ENCODE measurements at regions not wholly inside any gene's neighbourhood (a gene's known extent, or its start where the extent isn't known, plus 50 kb on each side); places are given as distances from the start of the nearest gene placed in this dataset.

DNA sequence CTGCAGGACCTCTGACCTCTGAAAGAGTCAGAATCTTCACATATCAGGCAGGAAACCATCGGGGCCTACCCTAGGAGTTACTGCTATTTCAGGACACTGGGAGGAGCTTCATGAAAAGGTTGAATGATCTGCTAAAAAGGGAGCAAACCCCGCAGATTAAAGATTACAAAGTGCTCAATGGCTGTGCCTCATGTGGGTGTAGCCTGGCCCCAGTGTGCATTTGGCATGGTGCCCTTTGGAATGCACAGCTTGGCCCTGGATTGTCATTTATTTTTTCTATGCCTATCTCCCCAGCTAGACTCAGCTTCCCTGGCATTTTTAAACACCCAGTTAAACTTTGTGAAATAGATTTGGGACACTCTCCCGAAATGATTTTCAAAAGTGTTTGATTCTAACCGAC is 368.5 kb upstream of the SPTLC3 start:
- Mint-ChIP-seq H3K36me3 (ENCODE audit: low read depth) (no peaks in the 10 kb centered on the region), H3K4me1 (peaks cover 5% of the 10 kb centered on the region), H3K27ac (no peak overlapping the region), H3K9me3 (no peaks in the 10 kb centered on the region), H3K4me3 (no peak overlapping the region), H3K27me3 (ENCODE audit: low read depth) (no peaks in the 10 kb centered on the region)
- TF ChIP-seq, protein P1, sequence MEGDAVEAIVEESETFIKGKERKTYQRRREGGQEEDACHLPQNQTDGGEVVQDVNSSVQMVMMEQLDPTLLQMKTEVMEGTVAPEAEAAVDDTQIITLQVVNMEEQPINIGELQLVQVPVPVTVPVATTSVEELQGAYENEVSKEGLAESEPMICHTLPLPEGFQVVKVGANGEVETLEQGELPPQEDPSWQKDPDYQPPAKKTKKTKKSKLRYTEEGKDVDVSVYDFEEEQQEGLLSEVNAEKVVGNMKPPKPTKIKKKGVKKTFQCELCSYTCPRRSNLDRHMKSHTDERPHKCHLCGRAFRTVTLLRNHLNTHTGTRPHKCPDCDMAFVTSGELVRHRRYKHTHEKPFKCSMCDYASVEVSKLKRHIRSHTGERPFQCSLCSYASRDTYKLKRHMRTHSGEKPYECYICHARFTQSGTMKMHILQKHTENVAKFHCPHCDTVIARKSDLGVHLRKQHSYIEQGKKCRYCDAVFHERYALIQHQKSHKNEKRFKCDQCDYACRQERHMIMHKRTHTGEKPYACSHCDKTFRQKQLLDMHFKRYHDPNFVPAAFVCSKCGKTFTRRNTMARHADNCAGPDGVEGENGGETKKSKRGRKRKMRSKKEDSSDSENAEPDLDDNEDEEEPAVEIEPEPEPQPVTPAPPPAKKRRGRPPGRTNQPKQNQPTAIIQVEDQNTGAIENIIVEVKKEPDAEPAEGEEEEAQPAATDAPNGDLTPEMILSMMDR (IDR thresholded peaks at IDR 0.05; ENCODE audit: unreplicated experiment in 3 of 3) = no peak

DNA sequence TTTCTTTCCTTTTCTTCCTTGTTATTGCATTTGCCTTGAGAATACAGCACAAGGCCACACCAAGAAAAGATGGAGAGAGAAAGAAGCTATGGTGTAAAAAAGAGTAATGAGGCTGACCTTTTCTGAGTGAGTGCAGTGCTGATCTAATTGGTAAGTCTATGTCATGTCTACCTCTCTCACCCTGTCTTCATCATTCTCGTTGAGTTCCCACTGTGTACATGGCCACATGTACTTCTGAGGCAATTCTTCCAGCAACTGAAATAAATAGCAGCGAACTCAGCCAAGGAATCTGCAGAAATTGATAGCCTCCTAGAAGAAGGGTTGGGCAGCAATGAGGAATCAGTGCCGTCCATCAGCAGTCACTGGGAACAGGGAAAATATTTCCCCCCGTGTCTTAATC is 367.2 kb upstream of the SPTLC3 start:
- no peak overlapping the region for H3K27ac Mint-ChIP-seq
- no peaks in the 10 kb centered on the region for H3K27me3 Mint-ChIP-seq (ENCODE audit: low read depth)
- peaks cover 5% of the 10 kb centered on the region for H3K4me1 Mint-ChIP-seq
- TF ChIP-seq, protein P1 (IDR thresholded peaks at IDR 0.05; ENCODE audit: unreplicated experiment in 3 of 3) = no peak
- no peak overlapping the region for H3K4me3 Mint-ChIP-seq
- H3K36me3 Mint-ChIP-seq (ENCODE audit: low read depth) = no peaks in the 10 kb centered on the region
- no peaks in the 10 kb centered on the region for H3K9me3 Mint-ChIP-seq

DNA sequence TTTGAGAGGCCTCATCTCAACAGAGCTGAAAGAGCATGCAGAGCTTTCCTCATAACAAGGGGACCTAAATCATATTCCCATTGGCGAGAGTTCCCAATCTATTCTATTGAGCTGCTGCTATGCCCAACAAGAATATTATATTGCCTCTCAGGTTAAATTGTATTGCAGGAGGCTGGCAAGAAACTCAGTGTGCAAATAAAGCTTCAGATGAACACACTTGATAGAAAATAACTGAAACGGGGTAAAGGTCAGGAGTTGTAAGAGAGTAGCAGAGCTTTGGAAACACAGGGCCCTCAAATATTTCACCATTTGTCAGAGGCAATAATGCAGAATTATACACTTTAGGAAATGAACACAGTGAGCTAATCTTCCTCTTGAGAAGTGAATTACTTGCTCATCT is 364.3 kb upstream of the SPTLC3 start:
- H3K4me1 Mint-ChIP-seq = peaks cover 5% of the 10 kb centered on the region
- no peaks in the 10 kb centered on the region for H3K9me3 Mint-ChIP-seq
- no peaks in the 10 kb centered on the region for H3K27me3 Mint-ChIP-seq (ENCODE audit: low read depth)
- H3K27ac Mint-ChIP-seq = peak overlapping the region in 1 of 3 experiments; percentile 36
- no peaks in the 10 kb centered on the region for H3K36me3 Mint-ChIP-seq (ENCODE audit: low read depth)
- TF ChIP-seq, protein P1 (IDR thresholded peaks at IDR 0.05; ENCODE audit: unreplicated experiment in 3 of 3) = no peak
- no peak overlapping the region for H3K4me3 Mint-ChIP-seq

- Mint-ChIP-seq H3K9me3 (no peaks in the 10 kb centered on the region), H3K36me3 (ENCODE audit: low read depth) (no peaks in the 10 kb centered on the region), H3K4me1 (peaks cover 4% of the 10 kb centered on the region), H3K27ac (no peak overlapping the region), H3K27me3 (ENCODE audit: low read depth) (no peaks in the 10 kb centered on the region), H3K4me3 (no peak overlapping the region)
- TF ChIP-seq, protein P1 (IDR thresholded peaks at IDR 0.05; ENCODE audit: unreplicated experiment in 3 of 3) = no peak
Measured at GRCh38 chr20:12649234-12649633, 359.5 kb upstream of the SPTLC3 start.

DNA sequence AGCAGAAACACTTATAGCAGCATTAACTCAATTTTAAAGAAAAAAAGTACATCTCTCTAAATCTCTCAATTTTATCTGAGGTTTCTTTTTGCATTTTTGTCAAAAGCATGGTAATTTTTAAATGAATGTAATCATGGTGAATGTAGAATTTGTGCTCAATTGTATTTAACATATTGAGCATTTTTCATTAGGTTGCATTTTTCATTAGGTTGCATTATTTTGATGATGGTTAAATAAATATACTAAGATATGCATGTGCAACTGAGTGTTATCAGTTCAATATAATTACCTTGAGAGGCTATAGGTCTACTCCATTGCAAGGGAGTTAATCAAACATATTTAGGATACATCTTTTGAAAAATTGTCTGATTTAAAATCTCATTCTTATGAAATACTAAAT is 355.1 kb upstream of the SPTLC3 start:
- no peak overlapping the region for H3K27ac Mint-ChIP-seq
- H3K4me1 Mint-ChIP-seq = no peaks in the 10 kb centered on the region
- H3K9me3 Mint-ChIP-seq = no peaks in the 10 kb centered on the region
- no peak overlapping the region for H3K4me3 Mint-ChIP-seq
- H3K36me3 Mint-ChIP-seq (ENCODE audit: low read depth) = no peaks in the 10 kb centered on the region
- TF ChIP-seq, protein P1 (IDR thresholded peaks at IDR 0.05; ENCODE audit: unreplicated experiment in 3 of 3) = no peak
- no peaks in the 10 kb centered on the region for H3K27me3 Mint-ChIP-seq (ENCODE audit: low read depth)

DNA sequence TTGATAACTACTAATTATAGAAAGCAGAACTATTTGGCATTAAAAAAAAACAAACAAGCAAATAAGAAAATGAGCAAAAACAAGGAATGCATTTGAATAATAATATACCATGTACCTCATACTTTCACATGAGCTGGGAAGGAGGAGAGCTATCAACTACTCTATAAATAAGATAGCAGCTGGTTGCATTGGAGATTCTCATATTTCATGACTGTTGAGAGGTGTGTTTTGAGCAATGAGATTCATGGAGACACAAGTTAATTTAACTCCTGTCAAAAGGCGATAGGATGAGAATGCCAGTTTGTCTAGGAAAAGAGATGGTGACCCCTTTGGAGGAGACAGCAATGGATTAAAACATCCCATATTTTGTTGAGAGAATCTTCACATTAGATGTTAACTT is 348.8 kb upstream of the SPTLC3 start:
- Mint-ChIP-seq H3K4me1 (peaks cover 15% of the 10 kb centered on the region), H3K27ac (peak overlapping the region; percentile 12 to 70 (median 17)), H3K27me3 (ENCODE audit: low read depth) (no peaks in the 10 kb centered on the region), H3K36me3 (ENCODE audit: low read depth) (no peaks in the 10 kb centered on the region), H3K4me3 (no peak overlapping the region), H3K9me3 (peaks cover 11% of the 10 kb centered on the region)
- TF ChIP-seq, protein P1 (IDR thresholded peaks at IDR 0.05; ENCODE audit: unreplicated experiment in 3 of 3) = no peak

Data from nephron (organoid).